ENCODE measurements at regions not wholly inside any gene's neighbourhood (a gene's known extent, or its start where the extent isn't known, plus 50 kb on each side); places are given as distances from the start of the nearest gene placed in this dataset.

DNA sequence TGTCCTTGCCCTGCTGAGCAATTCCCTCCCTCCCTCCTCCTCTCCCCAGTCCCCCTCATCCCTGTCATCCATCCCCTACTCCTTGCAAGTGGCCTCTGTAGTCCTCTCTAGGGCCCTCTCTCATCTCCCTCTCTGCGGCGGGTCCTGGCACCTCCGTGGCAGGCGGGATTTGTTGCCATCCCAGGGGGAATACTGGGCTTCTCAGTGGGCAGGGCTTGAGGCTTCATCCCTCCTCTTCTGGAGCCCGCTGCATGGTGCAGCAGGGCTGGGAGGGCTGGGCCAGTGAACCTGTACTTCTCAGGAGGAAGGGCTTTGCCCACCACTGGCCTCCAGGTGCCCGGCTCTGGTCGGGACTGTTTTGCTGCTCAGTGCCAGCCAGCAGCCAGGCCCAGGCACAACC, 216.2 kb downstream of the TFCP2L1 start:
- 8% methylated on average over 7 of the region's 7 CpGs for WGBS (ENCODE audit: low lambda C conversion rate)
- H3K9me3 ChIP-seq (ENCODE audit: low read length): no peaks in the 10 kb centered on the region
- ATAC-seq (no peak), DNase-seq (ENCODE audit: low spot score) (no peak), FAIRE-seq (no peak)
- H3K79me2 ChIP-seq (ENCODE audit: insufficient read depth, low read length): no peaks in the 10 kb centered on the region
- ChIA-PET POLR2A (no interaction called here), CTCF (ENCODE audit: low intra/inter-chr PET ratio, low total read pairs) (no interaction called here)
- H3K27me3 ChIP-seq (ENCODE audit: control insufficient read depth in 1 of 2, insufficient read depth in 2 of 2, low read length in 2 of 2): peaks cover 22 to 93% of the 10 kb centered on the region in 2 experiments
- BruUV-seq (replicated peaks): no TSS peak
- no peak overlapping the region for H3K4me2 ChIP-seq (ENCODE audit: low read depth, low read length)
- no peak overlapping the region for H3K27ac ChIP-seq (ENCODE audit: extremely low read length, insufficient read depth, low read length)
- H4K20me1 ChIP-seq (ENCODE audit: insufficient read depth, low read length): peaks cover 4% of the 10 kb centered on the region; the same call in 1 of the 2 replicates
- TF ChIP-seq KDM4B (CRISPR knock-in tag; IDR thresholded peaks at IDR 0.05) (no peak), FOSL2 (CRISPR knock-in tag; IDR thresholded peaks at IDR 0.05) (no peak), ARID2 (CRISPR knock-in tag; IDR thresholded peaks at IDR 0.05; ENCODE audit: borderline replicate concordance) (no peak), ZNF672 (CRISPR knock-in tag; IDR thresholded peaks at IDR 0.05) (no peak), KAT2B (IDR thresholded peaks at IDR 0.05; ENCODE audit: borderline replicate concordance, low read depth, low read length) (no peak), RXRB (CRISPR knock-in tag; IDR thresholded peaks at IDR 0.05; ENCODE audit: borderline replicate concordance) (no peak)
- TF ChIP-seq, protein P1, sequence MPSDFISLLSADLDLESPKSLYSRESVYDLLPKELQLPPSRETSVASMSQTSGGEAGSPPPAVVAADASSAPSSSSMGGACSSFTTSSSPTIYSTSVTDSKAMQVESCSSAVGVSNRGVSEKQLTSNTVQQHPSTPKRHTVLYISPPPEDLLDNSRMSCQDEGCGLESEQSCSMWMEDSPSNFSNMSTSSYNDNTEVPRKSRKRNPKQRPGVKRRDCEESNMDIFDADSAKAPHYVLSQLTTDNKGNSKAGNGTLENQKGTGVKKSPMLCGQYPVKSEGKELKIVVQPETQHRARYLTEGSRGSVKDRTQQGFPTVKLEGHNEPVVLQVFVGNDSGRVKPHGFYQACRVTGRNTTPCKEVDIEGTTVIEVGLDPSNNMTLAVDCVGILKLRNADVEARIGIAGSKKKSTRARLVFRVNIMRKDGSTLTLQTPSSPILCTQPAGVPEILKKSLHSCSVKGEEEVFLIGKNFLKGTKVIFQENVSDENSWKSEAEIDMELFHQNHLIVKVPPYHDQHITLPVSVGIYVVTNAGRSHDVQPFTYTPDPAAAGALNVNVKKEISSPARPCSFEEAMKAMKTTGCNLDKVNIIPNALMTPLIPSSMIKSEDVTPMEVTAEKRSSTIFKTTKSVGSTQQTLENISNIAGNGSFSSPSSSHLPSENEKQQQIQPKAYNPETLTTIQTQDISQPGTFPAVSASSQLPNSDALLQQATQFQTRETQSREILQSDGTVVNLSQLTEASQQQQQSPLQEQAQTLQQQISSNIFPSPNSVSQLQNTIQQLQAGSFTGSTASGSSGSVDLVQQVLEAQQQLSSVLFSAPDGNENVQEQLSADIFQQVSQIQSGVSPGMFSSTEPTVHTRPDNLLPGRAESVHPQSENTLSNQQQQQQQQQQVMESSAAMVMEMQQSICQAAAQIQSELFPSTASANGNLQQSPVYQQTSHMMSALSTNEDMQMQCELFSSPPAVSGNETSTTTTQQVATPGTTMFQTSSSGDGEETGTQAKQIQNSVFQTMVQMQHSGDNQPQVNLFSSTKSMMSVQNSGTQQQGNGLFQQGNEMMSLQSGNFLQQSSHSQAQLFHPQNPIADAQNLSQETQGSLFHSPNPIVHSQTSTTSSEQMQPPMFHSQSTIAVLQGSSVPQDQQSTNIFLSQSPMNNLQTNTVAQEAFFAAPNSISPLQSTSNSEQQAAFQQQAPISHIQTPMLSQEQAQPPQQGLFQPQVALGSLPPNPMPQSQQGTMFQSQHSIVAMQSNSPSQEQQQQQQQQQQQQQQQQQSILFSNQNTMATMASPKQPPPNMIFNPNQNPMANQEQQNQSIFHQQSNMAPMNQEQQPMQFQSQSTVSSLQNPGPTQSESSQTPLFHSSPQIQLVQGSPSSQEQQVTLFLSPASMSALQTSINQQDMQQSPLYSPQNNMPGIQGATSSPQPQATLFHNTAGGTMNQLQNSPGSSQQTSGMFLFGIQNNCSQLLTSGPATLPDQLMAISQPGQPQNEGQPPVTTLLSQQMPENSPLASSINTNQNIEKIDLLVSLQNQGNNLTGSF (CRISPR knock-in tag; IDR thresholded peaks at IDR 0.05): no peak
- TF ChIP-seq, protein P2, sequence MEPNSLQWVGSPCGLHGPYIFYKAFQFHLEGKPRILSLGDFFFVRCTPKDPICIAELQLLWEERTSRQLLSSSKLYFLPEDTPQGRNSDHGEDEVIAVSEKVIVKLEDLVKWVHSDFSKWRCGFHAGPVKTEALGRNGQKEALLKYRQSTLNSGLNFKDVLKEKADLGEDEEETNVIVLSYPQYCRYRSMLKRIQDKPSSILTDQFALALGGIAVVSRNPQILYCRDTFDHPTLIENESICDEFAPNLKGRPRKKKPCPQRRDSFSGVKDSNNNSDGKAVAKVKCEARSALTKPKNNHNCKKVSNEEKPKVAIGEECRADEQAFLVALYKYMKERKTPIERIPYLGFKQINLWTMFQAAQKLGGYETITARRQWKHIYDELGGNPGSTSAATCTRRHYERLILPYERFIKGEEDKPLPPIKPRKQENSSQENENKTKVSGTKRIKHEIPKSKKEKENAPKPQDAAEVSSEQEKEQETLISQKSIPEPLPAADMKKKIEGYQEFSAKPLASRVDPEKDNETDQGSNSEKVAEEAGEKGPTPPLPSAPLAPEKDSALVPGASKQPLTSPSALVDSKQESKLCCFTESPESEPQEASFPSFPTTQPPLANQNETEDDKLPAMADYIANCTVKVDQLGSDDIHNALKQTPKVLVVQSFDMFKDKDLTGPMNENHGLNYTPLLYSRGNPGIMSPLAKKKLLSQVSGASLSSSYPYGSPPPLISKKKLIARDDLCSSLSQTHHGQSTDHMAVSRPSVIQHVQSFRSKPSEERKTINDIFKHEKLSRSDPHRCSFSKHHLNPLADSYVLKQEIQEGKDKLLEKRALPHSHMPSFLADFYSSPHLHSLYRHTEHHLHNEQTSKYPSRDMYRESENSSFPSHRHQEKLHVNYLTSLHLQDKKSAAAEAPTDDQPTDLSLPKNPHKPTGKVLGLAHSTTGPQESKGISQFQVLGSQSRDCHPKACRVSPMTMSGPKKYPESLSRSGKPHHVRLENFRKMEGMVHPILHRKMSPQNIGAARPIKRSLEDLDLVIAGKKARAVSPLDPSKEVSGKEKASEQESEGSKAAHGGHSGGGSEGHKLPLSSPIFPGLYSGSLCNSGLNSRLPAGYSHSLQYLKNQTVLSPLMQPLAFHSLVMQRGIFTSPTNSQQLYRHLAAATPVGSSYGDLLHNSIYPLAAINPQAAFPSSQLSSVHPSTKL (CRISPR knock-in tag; IDR thresholded peaks at IDR 0.05): no peak
- H3K9ac ChIP-seq (ENCODE audit: insufficient read depth, low read depth, low read length): no peak overlapping the region
- no peak overlapping the region for H3K4me3 ChIP-seq (replicated peaks in 1 of 3; ENCODE audit: insufficient read depth in 1 of 3, low read depth in 2 of 3, low read length in 3 of 3)
- no peaks in the 10 kb centered on the region for H3K36me3 ChIP-seq (replicated peaks in 1 of 2; ENCODE audit: control insufficient read depth in 1 of 2, insufficient read depth in 2 of 2, low read length in 2 of 2)
- in situ Hi-C loops (cut with HindIII; ENCODE audit: extremely low pct_ligation_motif_present, low pct_unique_long_range_greater_than_20kb) (no loop called here), intact Hi-C loops (cut with micrococcal nuclease; ENCODE audit: unreplicated experiment) (no loop called here)
- no peaks in the 10 kb centered on the region for H3K4me1 ChIP-seq (ENCODE audit: insufficient read depth, low read length)
- no peak overlapping the region for H2AFZ ChIP-seq (ENCODE audit: low read length)

All from HepG2 (cell line).